IMR-90 (cell line): ENCODE measurements at regions not wholly inside any gene's neighbourhood (a gene's known extent, or its start where the extent isn't known, plus 50 kb on each side); places are given as distances from the start of the nearest gene placed in this dataset.

Source experiments
- ATAC-seq: fragments of 200-7000 bp; cut with Tn5 transposase; 2 replicates; pipeline ENCODE4 v1.9.1; 2020; ENCODE audit warnings: low read depth, mild to moderate bottlenecking, moderate library complexity
- BruUV-seq: library from RNA; stranded (reverse); fragments of 400-500 nt; replicated peaks from 2 replicates; lab custom pipeline; 2021; lab: Mats Ljungman, UMichigan
- CTCF ChIA-PET: fragments of 300-600 bp; formaldehyde crosslinking; extraction: SDS; loops from one replicate; lab custom pipeline; 2021; ENCODE audit warnings: antibody characterized with exemption; lab: Yijun Ruan, JAX
- POLR2A ChIA-PET: fragments of 300-600 bp; sonication (Branson Sonifier 250); formaldehyde crosslinking; loops from one replicate; lab custom pipeline; 2022; ENCODE audit warnings: antibody characterized with exemption; ENCODE audit not compliant: unreplicated experiment; lab: Charles Lee
- DNase-seq: peaks from one replicate; pipeline ENCODE4 v3.0.0; 2013
- H2AFZ ChIP-seq: replicated peaks from 2 replicates; pipeline ENCODE3; 2013; ENCODE audit warnings: low read length, mild to moderate bottlenecking; ENCODE audit not compliant: poor library complexity
- H2AK5ac ChIP-seq: 2 replicates; pipeline ENCODE4 v1.6.1; 2013; ENCODE audit warnings: low read depth, low read length, inconsistent platforms
- H2AK9ac ChIP-seq: replicated peaks from 2 replicates; pipeline ENCODE3; 2013; ENCODE audit warnings: mild to moderate bottlenecking, low read depth, low read length, moderate library complexity; ENCODE audit not compliant: poor library complexity
- H2BK120ac ChIP-seq: 2 replicates; pipeline ENCODE4 v1.6.1; 2013; ENCODE audit warnings: low read depth, low read length, inconsistent platforms
- H2BK15ac ChIP-seq: 3 replicates; pipeline ENCODE4 v1.6.1; 2013; ENCODE audit warnings: low read depth, low read length, inconsistent platforms
- H2BK20ac ChIP-seq: 2 replicates; pipeline ENCODE4 v1.6.1; 2013; ENCODE audit warnings: low read depth, mild to moderate bottlenecking, inconsistent platforms, low read length, moderate library complexity
- H2BK5ac ChIP-seq: 2 replicates; pipeline ENCODE4 v1.6.1; 2013; ENCODE audit warnings: mild to moderate bottlenecking, low read depth, low read length, inconsistent platforms; ENCODE audit not compliant: poor library complexity, severe bottlenecking
- H3K14ac ChIP-seq: replicated peaks from 2 replicates; pipeline ENCODE4 v1.6.1; 2013; ENCODE audit warnings: low read depth, low read length, inconsistent platforms
- H3K18ac ChIP-seq: 2 replicates; pipeline ENCODE4 v1.6.1; 2013; ENCODE audit warnings: low read depth, low read length, control low read depth
- H3K23ac ChIP-seq: 2 replicates; pipeline ENCODE4 v1.6.1; 2013; ENCODE audit warnings: low read depth, low read length, inconsistent platforms
- H3K27ac ChIP-seq: 2 replicates; pipeline ENCODE4 v1.5.1; 2013; ENCODE audit warnings: mild to moderate bottlenecking, control low read depth, low read length; ENCODE audit not compliant: insufficient read depth
- H3K27me3 ChIP-seq: 2 replicates; pipeline ENCODE4 v1.6.1; 2013; ENCODE audit warnings: low read length; ENCODE audit not compliant: control insufficient read depth, insufficient read depth
- H3K36me3 ChIP-seq: 2 replicates; pipeline ENCODE4 v1.6.1; 2013; ENCODE audit warnings: low read length, mixed read lengths; ENCODE audit not compliant: control insufficient read depth, insufficient read depth
- H3K4ac ChIP-seq: 2 replicates; pipeline ENCODE4 v1.6.1; 2013; ENCODE audit warnings: low read depth, low read length, inconsistent platforms
- H3K4me1 ChIP-seq: 2 replicates; pipeline ENCODE4 v1.6.1; 2013; ENCODE audit warnings: low read length, mixed read lengths; ENCODE audit not compliant: control insufficient read depth, insufficient read depth
- H3K4me2 ChIP-seq: 2 replicates; pipeline ENCODE4 v1.6.1; 2013; ENCODE audit warnings: low read depth, mild to moderate bottlenecking, control low read depth, low read length, moderate library complexity
- H3K4me3 ChIP-seq: 2 replicates; pipeline ENCODE4 v1.5.1; 2013; ENCODE audit warnings: low read depth, mild to moderate bottlenecking, control low read depth, low read length, moderate library complexity; ENCODE audit not compliant: insufficient read depth
- H3K56ac ChIP-seq: 2 replicates; pipeline ENCODE4 v1.6.1; 2013; ENCODE audit warnings: low read length, inconsistent platforms; ENCODE audit not compliant: insufficient read depth; ENCODE audit errors: extremely low read depth
- H3K79me1 ChIP-seq, 2 experiments: 2 replicates each; pipeline ENCODE4 v1.6.1; 2013; ENCODE audit warnings: low read length in 2 of 2, inconsistent platforms in 1 of 2, low read depth in 1 of 2
- H3K9ac ChIP-seq: 2 replicates; pipeline ENCODE4 v1.6.1; 2013; ENCODE audit warnings: low read depth, low read length, control low read depth
- H3K9me1 ChIP-seq: 2 replicates; pipeline ENCODE4 v1.6.1; 2013; ENCODE audit warnings: low read length, inconsistent platforms; ENCODE audit not compliant: insufficient read depth
- H3K9me3 ChIP-seq: 2 replicates; pipeline ENCODE4 v1.6.1; 2013; ENCODE audit warnings: low read length; ENCODE audit not compliant: control insufficient read depth, insufficient read depth
- H4K20me1 ChIP-seq: 2 replicates; pipeline ENCODE4 v1.6.1; 2013; ENCODE audit warnings: low read length, inconsistent platforms; ENCODE audit not compliant: insufficient read depth
- H4K5ac ChIP-seq: 2 replicates; pipeline ENCODE4 v1.6.1; 2013; ENCODE audit warnings: mild to moderate bottlenecking, low read depth, low read length, control low read depth
- H4K8ac ChIP-seq, 2 experiments: 2 replicates each; pipeline ENCODE4 v1.6.1; 2013; ENCODE audit warnings: low read depth in 2 of 2, low read length in 2 of 2, control low read depth in 1 of 2, inconsistent platforms in 1 of 2
- H4K91ac ChIP-seq: 2 replicates; pipeline ENCODE4 v1.6.1; 2013; ENCODE audit warnings: low read depth, low read length, inconsistent platforms; ENCODE audit not compliant: insufficient read depth
- BHLHE40 ChIP-seq: fragments of 150-350 bp; IDR thresholded peaks from 2 replicates; pipeline ENCODE4 v1.6.1; 2016; ENCODE audit warnings: mild to moderate bottlenecking, low read depth, low read length
- CEBPB ChIP-seq: IDR thresholded peaks from 2 replicates; pipeline ENCODE4 v1.6.1; 2012; ENCODE audit warnings: low read depth, low read length, improper control_type of control experiment
- CHD1 ChIP-seq: IDR thresholded peaks from 2 replicates; pipeline ENCODE4 v1.6.1; 2012; ENCODE audit warnings: low read depth, low read length, improper control_type of control experiment
- CTCF ChIP-seq: conservative IDR thresholded peaks from 2 replicates; pipeline ENCODE4 v1.5.1; 2012; ENCODE audit warnings: mild to moderate bottlenecking, low read depth, low read length, improper control_type of control experiment
- ELK1 ChIP-seq: fragments of 150-350 bp; IDR thresholded peaks from 2 replicates; pipeline ENCODE4 v1.6.1; 2016; ENCODE audit warnings: low read depth, mild to moderate bottlenecking, low read length, moderate library complexity, borderline replicate concordance
- FOS ChIP-seq: fragments of 150-350 bp; IDR thresholded peaks from 2 replicates; pipeline ENCODE4 v1.6.1; 2016; ENCODE audit warnings: low read depth, low read length
- MXI1 ChIP-seq: IDR thresholded peaks from 2 replicates; pipeline ENCODE4 v1.6.1; 2012; ENCODE audit warnings: low read depth, mild to moderate bottlenecking, low read length, moderate library complexity, borderline replicate concordance
- NFE2L2 ChIP-seq: fragments of 150-350 bp; IDR thresholded peaks from 2 replicates; pipeline ENCODE4 v1.6.1; 2016; ENCODE audit warnings: low read depth, mild to moderate bottlenecking, low read length
- POLR2A ChIP-seq: IDR thresholded peaks from 2 replicates; pipeline ENCODE4 v1.6.1; 2012; ENCODE audit warnings: mild to moderate bottlenecking, low read depth, low read length
- RAD21 ChIP-seq: IDR thresholded peaks from 2 replicates; pipeline ENCODE4 v1.6.1; 2012; ENCODE audit warnings: low read length, improper control_type of control experiment
- RCOR1 ChIP-seq: IDR thresholded peaks from 2 replicates; pipeline ENCODE4 v1.6.1; 2012; ENCODE audit warnings: mild to moderate bottlenecking, low read length, improper control_type of control experiment; ENCODE audit not compliant: insufficient replicate concordance
- RFX5 ChIP-seq: IDR thresholded peaks from 2 replicates; pipeline ENCODE4 v1.8.0; 2012; ENCODE audit warnings: low read depth, mild to moderate bottlenecking, low read length, moderate library complexity
- USF2 ChIP-seq: fragments of 150-350 bp; IDR thresholded peaks from 2 replicates; pipeline ENCODE4 v1.6.1; 2017; ENCODE audit warnings: mild to moderate bottlenecking, antibody characterized with exemption, low read length, low read depth
- WGBS, 2 experiments: methylation state at CpG; one replicate each; pipeline versions ENCODE4 v1.1.5 to v1.1.7; 2013; ENCODE audit warnings: missing lambda C conversion rate in 2 of 2; ENCODE audit not compliant: insufficient read length in 1 of 2; ENCODE audit errors: extremely low coverage in 2 of 2; 5-methylcytosine and 5-hydroxymethylcytosine counted together
- dilution Hi-C: fragments of 300-500 bp; cut with HindIII; formaldehyde crosslinking; loops from one replicate; pipeline ENCODE4 v1.14.3; 2018; ENCODE audit warnings: low sequenced_read_pairs; ENCODE audit not compliant: unreplicated experiment
- in situ Hi-C: fragments of 300-500 bp; cut with MboI; formaldehyde crosslinking; loops from 3 replicates; pipeline ENCODE4 v1.14.3; 2019; ENCODE audit warnings: low sequenced_read_pairs, inconsistent platforms, mixed read lengths
- intact Hi-C: fragments of 100-400 bp; cut with micrococcal nuclease; formaldehyde crosslinking; loops from 2 replicates; pipeline ENCODE4 v1.10.0; 2022

GRCh38 chr20:57088436-57088835 is 178.0 kb downstream of the BMP7 start:
- POLR2A ChIA-PET = no interaction called here
- dilution Hi-C loops = no loop called here
- DNase-seq = no peak
- H3K56ac ChIP-seq = no peak overlapping the region
- no peak overlapping the region for H3K4me2 ChIP-seq
- no peak overlapping the region for H3K14ac ChIP-seq
- H3K36me3 ChIP-seq = no peaks in the 10 kb centered on the region
- CTCF ChIA-PET = no interaction called here
- no TSS peak for BruUV-seq
- TF ChIP-seq USF2 (no peak), RCOR1 (no peak), BHLHE40 (no peak), RFX5 (no peak), FOS (no peak), NFE2L2 (no peak), POLR2A (no peak), CTCF (no peak), ELK1 (no peak), MXI1 (no peak), CEBPB (no peak), CHD1 (no peak), RAD21 (no peak)
- H2AK9ac ChIP-seq = no peak overlapping the region
- no peaks in the 10 kb centered on the region for H3K4me1 ChIP-seq
- peaks cover 4% of the 10 kb centered on the region; the same call in 1 of the 2 replicates for H3K9me3 ChIP-seq
- WGBS, 2 experiments = 20% methylated on average over 1 of the region's 6 CpGs; no CpG with 5 or more reads in 1 of the 2 experiments
- H3K9ac ChIP-seq = no peak overlapping the region
- no peak overlapping the region for H3K4ac ChIP-seq
- H3K9me1 ChIP-seq = no peaks in the 10 kb centered on the region
- no peak overlapping the region for H2BK120ac ChIP-seq
- ATAC-seq = no peak
- H2BK5ac ChIP-seq = no peak overlapping the region
- no peak overlapping the region for H3K4me3 ChIP-seq
- H3K27me3 ChIP-seq = no peaks in the 10 kb centered on the region
- H3K27ac ChIP-seq = no peak overlapping the region
- H4K8ac ChIP-seq = no peak overlapping the region
- H2AFZ ChIP-seq = no peak overlapping the region
- intact Hi-C loops = no loop called here
- no peak overlapping the region for H3K23ac ChIP-seq
- no peaks in the 10 kb centered on the region for H4K20me1 ChIP-seq
- no peak overlapping the region for H2AK5ac ChIP-seq
- H2BK20ac ChIP-seq = no peak overlapping the region
- H3K79me1 ChIP-seq = no peaks in the 10 kb centered on the region
- H3K18ac ChIP-seq = no peak overlapping the region
- no peak overlapping the region for H4K5ac ChIP-seq
- no peak overlapping the region for H4K91ac ChIP-seq
- H2BK15ac ChIP-seq = no peak overlapping the region
- in situ Hi-C loops = loop anchor here (5.0 kb wide), 1 partner anchor 254 kb away; no protein-coding TSS in a partner anchor
